ENCODE measurements at regions not wholly inside any gene's neighbourhood (a gene's known extent, or its start where the extent isn't known, plus 50 kb on each side); places are given as distances from the start of the nearest gene placed in this dataset.

- no peaks in the 10 kb centered on the region for H3K27me3 ChIP-seq (replicated peaks in 1 of 2; ENCODE audit: control insufficient read depth in 2 of 2, extremely low read depth in 1 of 2, insufficient read depth in 2 of 2, low read length in 1 of 2)
- Mint-ChIP-seq H3K4me1 (no peaks in the 10 kb centered on the region), H3K9me3 (no peaks in the 10 kb centered on the region), H3K4me3 (no peak overlapping the region), H3K27ac (no peak overlapping the region), H3K27me3 (peaks cover 3 to 4% of the 10 kb centered on the region in 2 donors), H3K36me3 (no peaks in the 10 kb centered on the region)
- WGBS (ENCODE audit: insufficient coverage): no CpG with 5 or more reads among the region's 4 CpGs
- no peak for ATAC-seq (replicated peaks in 1 of 4)
- no peaks in the 10 kb centered on the region for H3K36me3 ChIP-seq (ENCODE audit: control insufficient read depth in 2 of 2, extremely low read depth in 1 of 2, insufficient read depth in 1 of 2, low read length in 1 of 2)
- ChIA-PET CTCF (no interaction called here), POLR2A (interaction anchor here in 1 of 2 donors (0.6 kb wide), 1 partner anchor 32 kb away, joined by 3 read pairs; no protein-coding TSS in a partner anchor)
- no peak overlapping the region for H3K4me3 ChIP-seq (ENCODE audit: control insufficient read depth in 1 of 2, extremely low read depth in 1 of 2, low read length in 1 of 2)
- no peaks in the 10 kb centered on the region for H3K4me1 ChIP-seq (ENCODE audit: control insufficient read depth in 1 of 2, extremely low read depth in 1 of 2, insufficient read depth in 2 of 2, low read length in 2 of 2)
- no peak overlapping the region for H3K27ac ChIP-seq (ENCODE audit: low read length)
- no peaks in the 10 kb centered on the region for H3K9me3 ChIP-seq
- DNase-seq: no peak
Observed at GRCh38 chr13:72570019-72570418, 157.4 kb downstream of the MZT1 start.

GRCh38 chr13:72567566-72567965 is 159.9 kb downstream of the MZT1 start:
- 57% methylated on average over 1 of the region's 5 CpGs for WGBS (ENCODE audit: insufficient coverage)
- CTCF ChIA-PET: interaction anchor here in 1 of 2 donors (0.6 kb wide), 1 partner anchor 23 kb away, joined by 3 read pairs; no protein-coding TSS in a partner anchor
- H3K27me3 ChIP-seq (replicated peaks in 1 of 2; ENCODE audit: control insufficient read depth in 2 of 2, extremely low read depth in 1 of 2, insufficient read depth in 2 of 2, low read length in 1 of 2): no peaks in the 10 kb centered on the region
- H3K4me3 Mint-ChIP-seq: no peak overlapping the region
- H3K9me3 Mint-ChIP-seq: no peaks in the 10 kb centered on the region
- no peaks in the 10 kb centered on the region for H3K4me1 ChIP-seq (ENCODE audit: control insufficient read depth in 1 of 2, extremely low read depth in 1 of 2, insufficient read depth in 2 of 2, low read length in 2 of 2)
- no peaks in the 10 kb centered on the region for H3K36me3 Mint-ChIP-seq
- ATAC-seq (replicated peaks in 1 of 4) (no peak), DNase-seq (no peak)
- H3K4me1 Mint-ChIP-seq: no peaks in the 10 kb centered on the region
- no peak overlapping the region for H3K27ac ChIP-seq (ENCODE audit: low read length)
- no peak overlapping the region for H3K4me3 ChIP-seq (ENCODE audit: control insufficient read depth in 1 of 2, extremely low read depth in 1 of 2, low read length in 1 of 2)
- no peaks in the 10 kb centered on the region for H3K36me3 ChIP-seq (ENCODE audit: control insufficient read depth in 2 of 2, extremely low read depth in 1 of 2, insufficient read depth in 1 of 2, low read length in 1 of 2)
- POLR2A ChIA-PET: no interaction called here
- H3K27ac Mint-ChIP-seq: no peak overlapping the region
- H3K9me3 ChIP-seq: no peaks in the 10 kb centered on the region
- H3K27me3 Mint-ChIP-seq: no peaks in the 10 kb centered on the region

DNA sequence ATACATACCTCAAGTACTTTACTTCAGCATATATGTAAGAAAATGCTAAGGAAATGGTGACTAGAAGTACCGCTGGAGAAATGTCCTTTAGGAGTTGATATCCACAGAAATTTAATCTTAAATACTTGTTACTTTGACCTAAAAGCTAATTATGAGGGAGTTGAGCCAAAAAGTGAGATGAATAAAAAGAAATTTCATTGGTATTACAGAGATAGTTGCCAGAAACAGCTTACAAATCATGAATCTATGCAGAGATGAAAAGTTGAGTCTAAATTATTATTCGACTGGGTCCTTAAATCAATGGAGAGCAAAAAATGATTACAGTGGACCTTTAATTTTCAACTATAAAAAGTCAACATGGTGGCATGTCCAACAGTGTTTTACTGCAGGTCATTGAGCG is 160.9 kb downstream of the MZT1 start:
- H3K4me1 ChIP-seq (ENCODE audit: control insufficient read depth in 1 of 2, extremely low read depth in 1 of 2, insufficient read depth in 2 of 2, low read length in 2 of 2): no peaks in the 10 kb centered on the region
- ChIA-PET CTCF (no interaction called here), POLR2A (interaction anchor here in 1 of 2 donors (0.6 kb wide), 1 partner anchor 43 kb away, joined by 4 read pairs; no protein-coding TSS in a partner anchor)
- H3K27ac ChIP-seq (ENCODE audit: low read length): no peak overlapping the region
- no peak for DNase-seq
- ATAC-seq (replicated peaks in 1 of 4): no peak
- H3K9me3 ChIP-seq: no peaks in the 10 kb centered on the region
- no peak overlapping the region for H3K4me3 ChIP-seq (ENCODE audit: control insufficient read depth in 1 of 2, extremely low read depth in 1 of 2, low read length in 1 of 2)
- H3K4me3 Mint-ChIP-seq: no peak overlapping the region
- no peaks in the 10 kb centered on the region for H3K4me1 Mint-ChIP-seq
- no peaks in the 10 kb centered on the region for H3K36me3 Mint-ChIP-seq
- H3K36me3 ChIP-seq (ENCODE audit: control insufficient read depth in 2 of 2, extremely low read depth in 1 of 2, insufficient read depth in 1 of 2, low read length in 1 of 2): no peaks in the 10 kb centered on the region
- H3K9me3 Mint-ChIP-seq: no peaks in the 10 kb centered on the region
- no peak overlapping the region for H3K27ac Mint-ChIP-seq
- no peaks in the 10 kb centered on the region for H3K27me3 Mint-ChIP-seq
- WGBS (ENCODE audit: insufficient coverage): no CpG with 5 or more reads among the region's 3 CpGs
- no peaks in the 10 kb centered on the region for H3K27me3 ChIP-seq (replicated peaks in 1 of 2; ENCODE audit: control insufficient read depth in 2 of 2, extremely low read depth in 1 of 2, insufficient read depth in 2 of 2, low read length in 1 of 2)

DNA sequence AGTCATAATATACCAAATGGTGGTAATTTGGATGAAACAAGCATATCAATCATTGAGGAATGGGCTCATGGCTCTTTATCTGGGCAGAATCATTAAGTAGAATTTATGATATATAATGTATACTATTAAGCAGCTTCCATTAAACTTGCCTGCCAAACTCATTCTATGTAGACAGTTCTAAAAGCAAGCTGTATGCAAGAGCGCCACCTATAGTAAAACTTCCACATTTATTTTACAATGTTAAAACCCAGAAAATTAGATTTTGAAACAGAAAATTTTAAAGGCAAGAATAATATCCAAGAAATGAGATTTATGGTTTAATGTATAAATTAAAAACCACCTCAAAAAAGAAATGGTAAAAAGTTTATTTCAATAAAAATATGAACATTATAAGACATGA is 161.5 kb downstream of the MZT1 start:
- H3K9me3 ChIP-seq: no peaks in the 10 kb centered on the region
- Mint-ChIP-seq H3K36me3 (no peaks in the 10 kb centered on the region), H3K4me1 (no peaks in the 10 kb centered on the region), H3K4me3 (no peak overlapping the region), H3K27me3 (no peaks in the 10 kb centered on the region), H3K27ac (no peak overlapping the region), H3K9me3 (no peaks in the 10 kb centered on the region)
- DNase-seq (no peak), ATAC-seq (replicated peaks in 1 of 4) (no peak)
- POLR2A ChIA-PET: interaction anchor here in 1 of 2 donors (0.6 kb wide), 1 partner anchor 43 kb away, joined by 4 read pairs; no protein-coding TSS in a partner anchor
- CTCF ChIA-PET: no interaction called here
- H3K4me1 ChIP-seq (ENCODE audit: control insufficient read depth in 1 of 2, extremely low read depth in 1 of 2, insufficient read depth in 2 of 2, low read length in 2 of 2): no peaks in the 10 kb centered on the region
- H3K4me3 ChIP-seq (ENCODE audit: control insufficient read depth in 1 of 2, extremely low read depth in 1 of 2, low read length in 1 of 2): no peak overlapping the region
- H3K36me3 ChIP-seq (ENCODE audit: control insufficient read depth in 2 of 2, extremely low read depth in 1 of 2, insufficient read depth in 1 of 2, low read length in 1 of 2): no peaks in the 10 kb centered on the region
- no peaks in the 10 kb centered on the region for H3K27me3 ChIP-seq (replicated peaks in 1 of 2; ENCODE audit: control insufficient read depth in 2 of 2, extremely low read depth in 1 of 2, insufficient read depth in 2 of 2, low read length in 1 of 2)
- no peak overlapping the region for H3K27ac ChIP-seq (ENCODE audit: low read length)
- no CpG with 5 or more reads among the region's 1 CpG for whole genome bisulfite sequencing (ENCODE audit: insufficient coverage)

- CTCF ChIA-PET: no interaction called here
- no peaks in the 10 kb centered on the region for H3K9me3 Mint-ChIP-seq
Observed at GRCh38 chr13:72562686-72563085, 164.7 kb downstream of the MZT1 start.

GRCh38 chr13:72561791-72562190 is 165.6 kb downstream of the MZT1 start:
- Histone ChIP-seq H3K9me3 (no peaks in the 10 kb centered on the region), H3K36me3 (ENCODE audit: control insufficient read depth in 2 of 2, extremely low read depth in 1 of 2, insufficient read depth in 1 of 2, low read length in 1 of 2) (no peaks in the 10 kb centered on the region), H3K4me3 (ENCODE audit: control insufficient read depth in 1 of 2, extremely low read depth in 1 of 2, low read length in 1 of 2) (no peak overlapping the region), H3K27me3 (replicated peaks in 1 of 2; ENCODE audit: control insufficient read depth in 2 of 2, extremely low read depth in 1 of 2, insufficient read depth in 2 of 2, low read length in 1 of 2) (no peaks in the 10 kb centered on the region), H3K4me1 (ENCODE audit: control insufficient read depth in 1 of 2, extremely low read depth in 1 of 2, insufficient read depth in 2 of 2, low read length in 2 of 2) (no peaks in the 10 kb centered on the region), H3K27ac (ENCODE audit: low read length) (no peak overlapping the region)
- WGBS (ENCODE audit: insufficient coverage): 83% methylated on average over 1 of the region's 2 CpGs
- Mint-ChIP-seq H3K4me3 (no peak overlapping the region), H3K27me3 (no peaks in the 10 kb centered on the region), H3K4me1 (no peaks in the 10 kb centered on the region), H3K27ac (no peak overlapping the region), H3K36me3 (no peaks in the 10 kb centered on the region), H3K9me3 (no peaks in the 10 kb centered on the region)
- CTCF ChIA-PET: no interaction called here
- no peak for ATAC-seq (replicated peaks in 1 of 4)
- POLR2A ChIA-PET: no interaction called here
- no peak for DNase-seq

More at GRCh38 chr13:72562686-72563085, 164.7 kb downstream of the MZT1 start:
- H3K4me1 Mint-ChIP-seq: no peaks in the 10 kb centered on the region
- no peak overlapping the region for H3K4me3 Mint-ChIP-seq
- ATAC-seq (replicated peaks in 1 of 4) (no peak), DNase-seq (no peak)
- H3K9me3 ChIP-seq: no peaks in the 10 kb centered on the region
- no peaks in the 10 kb centered on the region for H3K36me3 Mint-ChIP-seq
- H3K4me1 ChIP-seq (ENCODE audit: control insufficient read depth in 1 of 2, extremely low read depth in 1 of 2, insufficient read depth in 2 of 2, low read length in 2 of 2): no peaks in the 10 kb centered on the region
- no peak overlapping the region for H3K4me3 ChIP-seq (ENCODE audit: control insufficient read depth in 1 of 2, extremely low read depth in 1 of 2, low read length in 1 of 2)
- WGBS (ENCODE audit: insufficient coverage): no CpG with 5 or more reads among the region's 2 CpGs
- no peaks in the 10 kb centered on the region for H3K36me3 ChIP-seq (ENCODE audit: control insufficient read depth in 2 of 2, extremely low read depth in 1 of 2, insufficient read depth in 1 of 2, low read length in 1 of 2)
- H3K27me3 ChIP-seq (replicated peaks in 1 of 2; ENCODE audit: control insufficient read depth in 2 of 2, extremely low read depth in 1 of 2, insufficient read depth in 2 of 2, low read length in 1 of 2): no peaks in the 10 kb centered on the region
- H3K27ac ChIP-seq (ENCODE audit: low read length): no peak overlapping the region
- POLR2A ChIA-PET: no interaction called here
- no peak overlapping the region for H3K27ac Mint-ChIP-seq
- no peaks in the 10 kb centered on the region for H3K27me3 Mint-ChIP-seq

DNA sequence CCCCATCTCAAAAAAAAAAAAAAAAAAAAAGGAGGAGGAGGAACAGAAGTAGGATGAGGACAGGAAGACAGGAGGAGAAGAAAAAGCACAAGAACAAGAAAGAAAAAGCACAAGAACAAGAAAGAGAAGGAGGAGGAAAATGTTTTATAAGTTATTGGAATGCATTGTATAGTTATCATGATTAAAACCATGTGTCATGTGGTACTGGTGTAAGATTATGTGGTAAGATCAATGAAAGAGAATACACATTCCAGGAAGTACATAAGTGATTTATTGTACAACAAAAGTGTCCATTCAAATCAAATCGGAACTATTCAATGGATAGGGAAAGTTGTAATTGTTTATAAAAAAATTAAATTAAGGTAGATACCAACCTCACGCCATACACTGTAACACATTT is 167.7 kb downstream of the MZT1 start:
- Mint-ChIP-seq H3K36me3 (no peaks in the 10 kb centered on the region), H3K27ac (no peak overlapping the region), H3K4me3 (no peak overlapping the region), H3K27me3 (no peaks in the 10 kb centered on the region), H3K9me3 (no peaks in the 10 kb centered on the region), H3K4me1 (no peaks in the 10 kb centered on the region)
- ATAC-seq (replicated peaks in 1 of 4) (no peak), DNase-seq (no peak)
- peaks cover 0 to under 1% of the 10 kb centered on the region in 2 experiments for H3K27me3 ChIP-seq (replicated peaks in 1 of 2; ENCODE audit: control insufficient read depth in 2 of 2, extremely low read depth in 1 of 2, insufficient read depth in 2 of 2, low read length in 1 of 2)
- no CpG with 5 or more reads among the region's 2 CpGs for WGBS (ENCODE audit: insufficient coverage)
- H3K4me1 ChIP-seq (ENCODE audit: control insufficient read depth in 1 of 2, extremely low read depth in 1 of 2, insufficient read depth in 2 of 2, low read length in 2 of 2): no peaks in the 10 kb centered on the region
- POLR2A ChIA-PET: interaction anchor here in 1 of 2 donors (0.7 kb wide), 1 partner anchor 9 kb away, joined by 3 read pairs; no protein-coding TSS in a partner anchor
- no peak overlapping the region for H3K27ac ChIP-seq (ENCODE audit: low read length)
- no peaks in the 10 kb centered on the region for H3K9me3 ChIP-seq
- H3K36me3 ChIP-seq (ENCODE audit: control insufficient read depth in 2 of 2, extremely low read depth in 1 of 2, insufficient read depth in 1 of 2, low read length in 1 of 2): no peaks in the 10 kb centered on the region
- CTCF ChIA-PET: no interaction called here
- H3K4me3 ChIP-seq (ENCODE audit: control insufficient read depth in 1 of 2, extremely low read depth in 1 of 2, low read length in 1 of 2): no peak overlapping the region
